K562 (cell line): ENCODE measurements at regions not wholly inside any gene's neighbourhood (a gene's known extent, or its start where the extent isn't known, plus 50 kb on each side); places are given as distances from the start of the nearest gene placed in this dataset.

Source experiments
- ATAC-seq: fragments of 200-7000 bp; cut with Tn5 transposase; 3 replicates; pipeline ENCODE4 v1.9.1; 2020; ENCODE audit warnings: moderate library complexity
- BruUV-seq: library from RNA; stranded (reverse); fragments of 400-500 nt; replicated peaks from 2 replicates; lab custom pipeline; 2021; lab: Mats Ljungman, UMichigan
- CTCF ChIA-PET: fragments of 300-600 bp; formaldehyde crosslinking; extraction: SDS; loops from one replicate; lab custom pipeline; 2021; ENCODE audit warnings: low intra/inter-chr PET ratio; lab: Yijun Ruan, JAX
- POLR2A ChIA-PET: fragments of 300-600, 350-650 bp; sonication (Branson Sonifier 250); formaldehyde crosslinking; extraction: SDS; loops from one replicate; lab custom pipeline; 2021; ENCODE audit warnings: antibody characterized with exemption, inconsistent platforms; lab: Yijun Ruan, JAX
- DNase-seq, 4 experiments: peaks; one replicate each; pipeline versions ENCODE4 v3.0.0 to v3.0.0-alpha.2; 2011 to 2018; ENCODE audit warnings: low spot score in 3 of 4, mixed read lengths in 3 of 4; ENCODE audit errors: extremely low read depth in 1 of 4
- FAIRE-seq: peaks from 2 replicates; lab custom pipeline; 2011; peaks lifted over from hg19 to GRCh38; lab: Jason Lieb, UNC
- H2AFZ ChIP-seq: 2 replicates; pipeline ENCODE4 v1.6.0; 2011; ENCODE audit warnings: low read depth, low read length, control low read depth, inconsistent platforms
- H3K27ac ChIP-seq: fragments of 200-600 bp; 3 replicates; pipeline ENCODE4 v1.8.0; 2011; ENCODE audit warnings: low read depth, mild to moderate bottlenecking, control low read depth, inconsistent platforms, low read length, moderate library complexity, mixed read lengths; ENCODE audit errors: extremely low read depth
- H3K27me3 ChIP-seq, 2 experiments: fragments of 300-600 bp in 1 of 2; 2 replicates in 1 of 2; 3 replicates in 1 of 2; pipeline versions ENCODE4 v1.6.0 to v1.8.0; 2011; ENCODE audit warnings: inconsistent platforms in 2 of 2, low read length in 2 of 2, mild to moderate bottlenecking in 1 of 2, mixed read lengths in 1 of 2, moderate library complexity in 1 of 2; ENCODE audit not compliant: control insufficient read depth in 2 of 2, insufficient read depth in 2 of 2
- H3K36me3 ChIP-seq: fragments of 300-600 bp; 3 replicates; pipeline ENCODE4 v1.8.0; 2011; ENCODE audit warnings: mild to moderate bottlenecking, low read length, inconsistent platforms; ENCODE audit not compliant: control insufficient read depth, insufficient read depth
- H3K4me1 ChIP-seq, 2 experiments: fragments of 200-600 bp in 1 of 2; replicated peaks in 1 of 2; 2 replicates in 1 of 2; 3 replicates in 1 of 2; pipeline versions ENCODE4 v1.5.1 to v1.8.0; 2011; ENCODE audit warnings: inconsistent platforms in 2 of 2, low read length in 2 of 2, mild to moderate bottlenecking in 1 of 2, mixed read lengths in 1 of 2, moderate library complexity in 1 of 2; ENCODE audit not compliant: control insufficient read depth in 2 of 2, insufficient read depth in 2 of 2
- H3K4me2 ChIP-seq: 2 replicates; pipeline ENCODE4 v1.6.1; 2011; ENCODE audit warnings: low read length, control low read depth, inconsistent platforms, mixed read lengths; ENCODE audit not compliant: insufficient read depth
- H3K4me3 ChIP-seq: fragments of 200-600 bp; sonication (generic), shearing (Covaris generic); 2 replicates; pipeline ENCODE4 v1.5.1; 2016; ENCODE audit warnings: control low read depth, inconsistent platforms
- H3K79me2 ChIP-seq: fragments of 200-600 bp; 3 replicates; pipeline ENCODE4 v1.8.0; 2011; ENCODE audit warnings: low read length, inconsistent platforms; ENCODE audit not compliant: control insufficient read depth, insufficient read depth
- H3K9ac ChIP-seq, 2 experiments: 2 replicates each; pipeline versions ENCODE4 v1.6.0 to v1.6.1; 2011; ENCODE audit warnings: low read depth in 2 of 2, low read length in 2 of 2, control low read depth in 1 of 2, inconsistent platforms in 1 of 2, mild to moderate bottlenecking in 1 of 2, mixed read lengths in 1 of 2; ENCODE audit not compliant: insufficient read depth in 1 of 2
- H3K9me1 ChIP-seq: one replicate; pipeline ENCODE4 v1.6.0; 2011; ENCODE audit warnings: inconsistent platforms, mild to moderate bottlenecking, low read length, moderate library complexity; ENCODE audit not compliant: control insufficient read depth, insufficient read depth
- H3K9me3 ChIP-seq: replicated peaks from 2 replicates; pipeline ENCODE4 v1.5.1; 2011; ENCODE audit warnings: low read depth, low read length, inconsistent platforms; ENCODE audit not compliant: control insufficient read depth, insufficient read depth
- H4K20me1 ChIP-seq: replicated peaks from 2 replicates; pipeline ENCODE4 v1.6.1; 2011; ENCODE audit warnings: low read length, inconsistent platforms, mixed read lengths; ENCODE audit not compliant: control insufficient read depth, insufficient read depth
- CREB3 ChIP-seq: fragments of 450-650 bp; conservative IDR thresholded peaks from 2 replicates; pipeline ENCODE4 v1.6.1; 2016; ENCODE audit warnings: missing genetic modification characterization, low read depth, mild to moderate bottlenecking, missing compliant biosample characterization, moderate library complexity
- ELK3 ChIP-seq: fragments of 450-650 bp; formaldehyde crosslinking; IDR thresholded peaks from 2 replicates; pipeline ENCODE4 v1.4.0; 2020; ENCODE audit warnings: mild to moderate bottlenecking
- ID3 ChIP-seq, 2 experiments: fragments of 250-450 bp in 1 of 2; fragments of 450-650 bp in 1 of 2; sonication (Bioruptor Pico) in 1 of 2; IDR thresholded peaks; 2 replicates each; pipeline versions ENCODE4 v1.6.1 to v1.8.0; 2016 to 2021; ENCODE audit warnings: mild to moderate bottlenecking in 2 of 2, moderate library complexity in 2 of 2, missing compliant biosample characterization in 1 of 2, missing genetic modification characterization in 1 of 2
- ILK ChIP-seq: fragments of 450-650 bp; IDR thresholded peaks from 2 replicates; pipeline ENCODE4 v1.6.1; 2016; ENCODE audit warnings: missing genetic modification characterization, low read depth, mild to moderate bottlenecking, missing compliant biosample characterization, moderate library complexity, borderline replicate concordance
- KDM1A ChIP-seq, 2 experiments: fragments of 450-650 bp; IDR thresholded peaks; 2 replicates each; pipeline ENCODE4 v1.6.1; 2016; ENCODE audit warnings: mild to moderate bottlenecking in 2 of 2
- KDM4B ChIP-seq, 2 experiments: fragments of 450-650 bp in 1 of 2; sonication (generic) in 1 of 2; IDR thresholded peaks; 2 replicates each; pipeline ENCODE4 v1.6.1; 2016 to 2017; ENCODE audit warnings: borderline replicate concordance in 2 of 2, antibody characterized with exemption in 1 of 2, low read depth in 1 of 2, mild to moderate bottlenecking in 1 of 2
- KLF6 ChIP-seq: fragments of 250-450 bp; sonication (Bioruptor Pico); IDR thresholded peaks from 2 replicates; pipeline ENCODE4 v1.4.0; 2020; ENCODE audit warnings: mild to moderate bottlenecking, moderate library complexity, borderline replicate concordance
- L3MBTL2 ChIP-seq: fragments of 450-650 bp; IDR thresholded peaks from 2 replicates; pipeline ENCODE4 v1.6.1; 2016; ENCODE audit warnings: mild to moderate bottlenecking, moderate library complexity
- MAZ ChIP-seq, 2 experiments: fragments of 450-650 bp in 1 of 2; sonication (generic) in 1 of 2; formaldehyde crosslinking; IDR thresholded peaks in 1 of 2; conservative IDR thresholded peaks in 1 of 2; 2 replicates each; pipeline versions ENCODE4 v1.4.0 to v1.5.0; 2020; ENCODE audit warnings: mild to moderate bottlenecking in 1 of 2, missing genetic modification reagents in 1 of 2
- NR2C2 ChIP-seq, 2 experiments: fragments of 200-800 bp in 1 of 2; sonication (Bioruptor generic) in 1 of 2; sonication (generic) in 1 of 2; formaldehyde crosslinking in 1 of 2; IDR thresholded peaks; 2 replicates each; pipeline versions ENCODE4 v1.6.1 to v1.8.0; 2016 to 2022; ENCODE audit warnings: mild to moderate bottlenecking in 1 of 2, missing compliant biosample characterization in 1 of 2, missing genetic modification characterization in 1 of 2, missing genetic modification reagents in 1 of 2
- NRF1 ChIP-seq, 2 experiments: fragments of 450-650 bp; IDR thresholded peaks in 1 of 2; conservative IDR thresholded peaks in 1 of 2; 2 replicates each; pipeline ENCODE4 v1.6.1; 2014; ENCODE audit warnings: mild to moderate bottlenecking in 2 of 2
- TBP ChIP-seq: optimal IDR thresholded peaks from 2 replicates; pipeline ENCODE3; 2011; ENCODE audit warnings: low read depth, low read length, improper control_type of control experiment
- TFE3 ChIP-seq: fragments of 450-650 bp; formaldehyde crosslinking; IDR thresholded peaks from 2 replicates; pipeline ENCODE4 v1.4.0; 2020; ENCODE audit warnings: mild to moderate bottlenecking, mixed read lengths
- TRIM24 ChIP-seq, 2 experiments: fragments of 450-650 bp; IDR thresholded peaks; 2 replicates each; pipeline ENCODE4 v1.6.1; 2016
- ZC3H4 ChIP-seq: sonication (generic); formaldehyde crosslinking; IDR thresholded peaks from 2 replicates; pipeline ENCODE4 v1.9.0; 2021; ENCODE audit warnings: missing genetic modification reagents, borderline replicate concordance
- ZNF282 ChIP-seq: sonication (generic); formaldehyde crosslinking; IDR thresholded peaks from 2 replicates; pipeline ENCODE4 v1.8.1; 2023; ENCODE audit warnings: missing genetic modification reagents
- ZNF584 ChIP-seq: fragments of 200-800 bp; sonication (Bioruptor generic); IDR thresholded peaks from 2 replicates; pipeline ENCODE4 v1.6.1; 2016; ENCODE audit warnings: low read depth, mild to moderate bottlenecking, missing genetic modification characterization, missing compliant biosample characterization
- ZNF707 ChIP-seq: fragments of 250-450 bp; sonication (Bioruptor Pico); conservative IDR thresholded peaks from 2 replicates; pipeline ENCODE4 v1.8.0; 2022; ENCODE audit warnings: inconsistent platforms, mild to moderate bottlenecking, moderate library complexity
- WGBS: fragments of 100-300 bp; shearing (Covaris generic); methylation state at CpG from one replicate; pipeline ENCODE4 v1.1.6; 2016; ENCODE audit warnings: low coverage, mixed read lengths; ENCODE audit not compliant: insufficient coverage; ENCODE audit errors: missing lambda C conversion rate; 5-methylcytosine and 5-hydroxymethylcytosine counted together
- in situ Hi-C: fragments of 300-500 bp; cut with MboI; formaldehyde crosslinking; loops from 4 replicates; pipeline ENCODE4 v1.15.0; 2018; ENCODE audit warnings: inconsistent platforms, mixed read lengths
- intact Hi-C: fragments of 100-400 bp; cut with micrococcal nuclease; formaldehyde crosslinking; loops from 2 replicates; pipeline ENCODE4 v1.14.2; 2022

- peaks cover 15 to 31% of the 10 kb centered on the region in 2 experiments; a peak in 4 of 5 replicates for H3K4me1 ChIP-seq
- H3K27ac ChIP-seq, result peak overlapping the region; percentile 96
- no peaks in the 10 kb centered on the region for H3K36me3 ChIP-seq
- CTCF ChIA-PET, result no interaction called here
- FAIRE-seq, result no peak
- no peaks in the 10 kb centered on the region for H3K27me3 ChIP-seq
- no peaks in the 10 kb centered on the region for H3K79me2 ChIP-seq
- intact Hi-C loops, result loop anchor here (5.0 kb wide), 1 partner anchor 77 kb away; no protein-coding TSS in a partner anchor
- in situ Hi-C loops, result no loop called here
- DNase-seq, result peak in 1 of 4 experiments; percentile 32
- ATAC-seq, result peak; percentile 85
- POLR2A ChIA-PET, result interaction anchor here (0.9 to 2.3 kb wide), 15 partner anchors 8 to 146 kb away, joined by 3 to 15 read pairs (median 6); no protein-coding TSS in a partner anchor
- WGBS, result 3% methylated on average over 6 of the region's 6 CpGs
- no peak overlapping the region; the same call in 1 of the 2 replicates for H3K4me3 ChIP-seq
- peak overlapping the region; percentile 83 for H2AFZ ChIP-seq
- BruUV-seq, result TSS peak; percentile 85
- no peaks in the 10 kb centered on the region for H3K9me1 ChIP-seq
- H4K20me1 ChIP-seq, result no peaks in the 10 kb centered on the region
- no peaks in the 10 kb centered on the region for H3K9me3 ChIP-seq
- peak overlapping the region; percentile 75 to 78; a peak in 2 of 4 replicates for H3K9ac ChIP-seq
- peak overlapping the region; percentile 73 for H3K4me2 ChIP-seq
- TF ChIP-seq ID3 (CRISPR knock-in tag; IDR thresholded peaks at IDR 0.05) (no peak), ID3 (tag; IDR thresholded peaks at IDR 0.05) (0 out of 2 replicates have a peak, but pooled peaks have one; percentile 68), KLF6 (CRISPR knock-in tag) (peak; percentile 11; the same call in 1 of the 2 replicates), TBP (peak; percentile 32), ILK (no peak), L3MBTL2 (peak; percentile 85), ELK3 (CRISPR knock-in tag) (no peak), ZC3H4 (no peak), KDM4B (IDR thresholded peaks at IDR 0.05; ENCODE audit: borderline replicate concordance in 2 of 2, low read depth in 1 of 2) (no peak), MAZ (CRISPR knock-in tag; conservative IDR thresholded peaks at IDR 0.05 in 1 of 2, IDR thresholded peaks at IDR 0.05 in 1 of 2) (peak in 1 of 2 experiments; percentile 36; a peak in 3 of 4 replicates), ZNF707 (CRISPR knock-in tag) (no peak), NR2C2 (CRISPR knock-in tag; IDR thresholded peaks at IDR 0.05) (no peak), NR2C2 (tag; IDR thresholded peaks at IDR 0.05) (no peak), ZNF584 (CRISPR knock-in tag) (peak; percentile 36; the same call in 1 of the 2 replicates), KDM1A (IDR thresholded peaks at IDR 0.05) (no peak), TFE3 (no peak), ZNF282 (CRISPR knock-in tag) (no peak), TRIM24 (IDR thresholded peaks at IDR 0.05) (no peak), CREB3 (tag) (no peak), NRF1 (conservative IDR thresholded peaks at IDR 0.05 in 1 of 2, IDR thresholded peaks at IDR 0.05 in 1 of 2) (0 out of 4 replicates have a peak, but pooled peaks of 1 of the 2 experiments have one; percentile 24)
These were observed 144.1 kb upstream of the NCK2 start for GRCh38 chr2:105600602-105600948.
